DMS53 (cell line): ENCODE measurements at regions not wholly inside any gene's neighbourhood (a gene's known extent, or its start where the extent isn't known, plus 50 kb on each side); places are given as distances from the start of the nearest gene placed in this dataset.
A peak's percentile ranks its signal among the peaks of the same experiment; 100 is the strongest.

Experiments used
- DNase-seq: peaks from one replicate; lab custom pipeline; 2025; lab: John Stamatoyannopoulos, UW

DNA sequence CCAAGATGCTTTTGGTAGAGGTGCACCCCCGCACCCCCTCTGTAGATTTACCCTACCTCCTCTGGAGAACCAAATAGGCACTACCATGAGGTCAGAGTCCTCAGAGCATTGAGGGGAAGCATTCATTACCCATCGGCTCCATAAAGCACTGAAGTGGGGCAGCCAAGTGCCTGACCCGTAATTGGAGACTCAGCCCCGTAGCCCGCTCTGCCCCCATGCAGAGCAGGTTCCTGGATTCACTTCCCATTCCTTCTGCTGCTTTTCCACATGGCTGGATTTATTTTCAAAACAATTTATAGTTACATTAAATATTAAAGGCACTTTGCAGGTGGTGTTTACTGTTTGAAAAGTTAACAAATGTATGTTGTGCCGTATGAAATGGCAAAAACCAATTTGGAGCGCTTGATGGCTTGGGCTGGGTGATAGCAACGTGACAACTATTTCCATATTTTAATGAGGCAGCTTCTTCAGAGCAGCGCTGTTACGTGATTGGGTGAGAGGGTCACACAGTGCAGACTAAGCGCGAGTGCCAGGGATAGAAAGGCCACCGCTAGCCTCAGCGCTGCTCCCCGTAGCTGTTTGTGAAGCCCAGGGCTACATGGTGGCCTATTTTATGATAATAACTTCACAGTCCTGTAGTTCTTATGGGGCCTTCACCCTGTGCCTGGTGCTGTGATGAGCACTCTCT lies 373.8 kb upstream of the PROK2 start:
- DNase-seq: no peak

DNA sequence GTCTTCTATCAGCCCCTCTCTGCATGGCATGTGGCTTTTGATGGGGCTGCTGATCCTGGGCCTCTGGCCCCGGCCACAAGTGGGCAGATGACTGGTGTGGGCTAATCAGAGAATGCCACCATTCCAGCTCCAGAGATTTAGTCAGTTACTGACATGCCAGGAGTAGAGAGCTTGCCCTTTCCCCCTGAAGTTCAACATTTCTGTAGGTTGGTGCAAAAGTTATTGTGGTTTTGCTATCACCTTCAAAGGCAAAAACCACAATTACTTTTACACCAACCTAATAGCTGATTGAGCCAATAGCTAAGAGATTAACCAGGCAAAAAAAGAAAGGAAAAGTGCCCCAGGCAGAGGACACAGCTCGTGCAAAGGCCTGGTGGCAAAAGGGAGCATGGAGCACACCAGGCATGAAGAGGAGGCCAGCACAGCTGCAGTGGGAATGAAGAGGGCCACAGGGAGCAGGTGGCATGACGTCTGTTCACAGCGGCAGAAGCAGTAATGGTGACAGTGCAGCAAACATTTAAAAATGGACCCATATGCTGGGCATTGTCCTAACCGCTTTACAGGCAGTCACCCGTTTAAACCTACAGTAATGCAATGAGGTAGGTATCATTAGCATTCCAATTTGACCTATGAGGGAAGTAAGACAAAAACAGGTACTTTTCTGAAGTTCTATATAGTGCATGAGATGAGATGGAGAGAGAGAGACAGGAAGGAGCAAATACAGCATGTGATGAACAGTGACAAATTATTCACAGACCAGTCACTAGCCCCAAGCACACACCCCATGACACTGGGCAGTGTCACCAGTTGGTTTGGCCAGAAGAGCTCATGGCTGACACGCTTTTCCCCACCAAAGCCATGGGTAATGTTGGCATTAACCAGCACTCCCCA lies 373.0 kb upstream of the PROK2 start:
- DNase-seq: no peak

DNA sequence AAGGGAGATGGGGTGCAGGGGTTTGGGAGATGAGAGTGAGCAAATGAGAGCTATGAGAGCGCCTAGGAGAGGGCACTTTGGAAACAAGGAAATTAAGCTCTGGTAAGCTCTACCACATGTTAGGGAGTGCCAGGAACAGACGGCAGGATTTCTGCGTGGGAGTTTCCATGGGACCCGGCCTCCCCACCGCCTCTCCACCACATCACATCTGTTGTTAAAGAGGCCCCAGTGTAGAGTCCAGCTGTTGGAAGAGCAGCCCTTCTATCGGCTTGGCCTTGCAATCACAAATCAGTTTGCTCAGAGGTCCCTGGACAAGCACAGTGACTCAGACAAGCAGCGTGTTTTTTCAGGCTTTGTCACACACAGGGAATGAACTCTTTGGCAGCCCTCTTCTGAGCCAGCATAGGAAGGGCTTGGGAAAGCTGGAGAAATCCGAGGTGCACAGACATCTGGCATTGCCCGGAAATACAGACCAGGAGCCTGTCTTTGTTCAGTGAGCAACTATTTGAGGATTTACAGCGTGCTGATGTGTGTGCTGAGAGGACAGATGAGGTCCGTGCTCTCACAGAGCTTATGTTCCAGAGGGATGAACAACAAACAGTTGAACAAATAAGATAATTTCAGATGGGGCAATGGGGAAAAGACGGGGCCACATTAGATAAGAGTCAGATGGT lies 370.6 kb upstream of the PROK2 start:
- DNase-seq: peak; percentile 43

DNA sequence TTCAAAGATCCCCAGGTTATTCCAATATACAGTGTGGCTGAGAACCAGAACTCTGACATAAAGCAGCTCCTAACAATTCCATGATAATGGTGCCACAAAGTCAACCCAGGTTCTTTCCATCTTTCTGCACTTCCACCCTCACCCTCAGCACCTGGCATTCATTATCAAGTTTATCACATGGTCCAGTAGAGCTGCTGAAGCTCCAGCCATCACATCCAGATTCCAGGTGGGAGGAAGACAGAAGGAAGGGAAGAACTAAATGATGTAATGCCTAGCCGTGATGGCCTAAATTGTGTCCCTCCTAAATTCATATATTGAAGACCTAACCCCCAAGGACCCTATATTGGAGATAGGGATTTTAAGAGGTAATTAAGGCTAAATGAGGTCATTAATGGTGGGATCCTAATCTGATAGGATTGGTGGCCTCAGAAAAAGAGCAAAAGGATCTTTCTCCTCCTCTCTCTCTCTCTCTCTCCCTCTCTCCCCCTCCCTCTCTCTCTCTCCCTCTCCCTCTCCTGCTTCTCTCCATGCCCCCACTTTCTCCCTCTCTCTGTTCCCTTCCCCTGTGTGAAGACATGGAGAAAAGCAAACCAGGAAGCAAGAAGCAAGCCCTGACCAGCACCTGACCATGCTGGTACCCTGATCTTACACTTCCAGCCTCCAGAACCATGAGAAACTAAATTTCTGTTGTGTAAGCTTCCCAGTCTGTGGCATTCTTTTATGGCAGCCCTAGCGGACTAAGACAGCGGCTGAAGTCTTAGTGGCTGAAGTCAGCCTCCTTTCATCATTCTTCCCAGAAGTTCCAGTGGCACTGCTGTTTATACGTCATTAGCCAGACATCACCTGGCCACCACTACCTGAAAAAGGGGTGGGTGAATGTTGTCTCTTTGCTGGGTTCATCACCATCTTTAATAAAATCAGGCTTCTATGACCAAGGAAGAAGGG lies 369.7 kb upstream of the PROK2 start:
- DNase-seq: no peak

DNA sequence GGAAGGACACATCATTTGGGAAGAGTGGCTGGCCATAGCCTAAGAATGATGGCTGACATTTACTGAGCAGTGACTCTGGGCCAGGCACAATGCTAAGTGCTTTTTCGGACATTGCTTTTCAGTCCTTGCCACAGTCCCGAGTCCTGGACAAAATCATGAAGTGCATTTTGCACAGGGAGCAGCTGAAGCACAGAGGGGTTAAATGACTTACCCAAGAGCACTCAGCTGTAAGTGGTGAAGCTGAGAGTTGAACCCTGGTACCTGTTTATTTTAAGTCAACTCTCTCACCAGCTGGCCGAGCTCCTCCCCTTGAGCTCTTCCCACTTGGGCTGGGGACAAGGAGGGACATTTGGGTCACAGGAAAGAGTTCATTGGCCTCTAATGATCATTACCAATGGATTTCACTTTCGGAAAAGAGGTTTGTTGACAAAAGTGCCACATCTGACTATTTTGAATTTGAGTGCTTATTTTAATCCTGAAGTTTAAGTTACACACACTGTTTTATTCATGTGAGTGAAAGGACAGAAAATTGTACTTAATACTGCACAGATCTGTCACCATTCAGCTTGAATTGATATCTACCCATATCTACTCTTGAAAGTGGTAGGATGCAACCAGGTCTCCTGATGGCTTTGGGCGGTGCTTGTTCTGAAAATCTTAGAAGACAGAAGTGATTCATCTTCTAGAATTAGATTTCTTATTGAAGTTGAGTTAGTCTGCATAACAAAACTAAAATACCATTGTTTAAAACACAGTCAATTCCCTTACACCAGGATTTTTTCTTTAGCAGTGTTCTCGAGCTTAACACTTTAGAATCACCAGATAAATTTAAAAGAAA lies 368.7 kb upstream of the PROK2 start:
- DNase-seq: no peak

DNA sequence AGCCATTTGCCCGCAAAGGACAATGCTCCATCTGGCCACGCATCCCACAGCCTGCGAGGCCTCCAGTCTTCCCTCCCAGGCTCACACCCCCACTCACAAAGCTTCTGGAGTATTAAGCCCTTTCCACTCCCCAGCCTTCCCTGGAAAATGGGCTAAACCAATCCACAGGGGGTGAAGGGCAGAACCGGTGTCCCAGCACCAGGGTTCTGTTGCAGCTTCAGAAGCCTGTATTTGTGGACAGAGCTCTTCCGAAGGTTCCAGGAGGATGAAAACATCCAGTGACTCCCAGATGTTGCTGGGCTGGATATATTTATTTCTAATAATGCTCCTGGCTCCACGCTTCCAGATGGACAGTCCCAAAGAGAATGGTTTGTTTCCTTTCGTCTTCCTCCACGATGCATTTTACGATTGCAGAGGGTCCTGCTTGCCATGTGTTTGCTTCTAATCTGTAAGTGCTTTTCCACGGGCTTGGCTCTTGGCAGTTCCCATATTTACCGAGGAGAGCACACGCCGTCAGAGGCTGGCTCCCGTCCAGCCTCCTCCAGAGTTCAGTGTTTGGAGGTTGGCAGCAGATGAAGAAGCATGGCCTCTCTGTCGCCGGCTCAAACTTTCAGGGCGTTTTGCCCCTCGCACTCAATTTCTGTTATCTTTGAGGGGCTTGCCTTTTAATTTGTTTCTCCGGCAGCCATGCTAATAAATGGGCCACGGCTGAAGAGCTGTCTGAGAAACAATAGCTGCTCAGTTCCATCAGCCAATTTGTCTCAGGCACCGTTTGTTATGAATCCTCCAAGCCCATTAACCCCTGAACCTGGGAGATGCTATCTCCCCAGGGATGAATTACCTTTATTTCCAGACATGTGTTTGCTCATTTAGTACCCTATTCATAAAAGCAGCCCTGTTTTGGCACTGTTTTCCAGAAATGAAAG lies 367.9 kb upstream of the PROK2 start:
- DNase-seq: peak; percentile 48

DNA sequence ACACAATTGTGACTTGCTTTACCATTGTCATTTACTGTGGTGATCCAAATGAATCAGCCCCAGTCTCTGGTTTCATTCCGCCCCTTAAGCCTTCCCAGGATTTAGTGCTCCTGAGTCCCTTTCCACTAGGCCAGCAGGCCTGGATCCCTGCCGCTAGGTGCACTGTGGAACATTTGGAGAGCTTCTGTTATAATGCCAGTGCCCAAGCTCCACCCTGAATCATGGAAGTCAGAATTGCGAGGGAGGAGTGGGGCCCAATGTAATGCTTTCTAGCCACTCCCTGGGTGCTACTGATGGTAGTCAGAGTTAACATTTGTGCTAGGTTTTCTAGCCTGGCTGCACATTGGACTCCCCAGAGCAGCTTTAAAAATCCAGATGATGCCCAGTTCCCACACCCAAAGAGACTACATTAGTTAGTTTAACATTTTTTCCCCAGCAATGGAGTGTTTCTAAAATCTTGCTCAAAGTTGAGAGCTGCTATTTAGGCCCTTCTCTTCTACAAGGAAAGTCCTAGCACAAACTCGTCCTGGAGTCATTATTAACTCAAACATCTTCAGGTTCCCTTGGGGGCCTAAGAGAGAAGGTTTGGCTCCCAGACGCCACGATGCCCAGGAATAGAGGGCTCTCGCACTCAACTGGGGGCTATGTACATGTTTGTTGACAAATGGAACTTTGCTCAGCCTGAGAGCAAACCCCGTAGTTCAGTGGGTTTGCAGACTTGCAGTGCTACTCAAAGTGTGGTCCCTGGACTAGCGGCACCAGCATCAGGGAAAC lies 366.7 kb upstream of the PROK2 start:
- DNase-seq: no peak

DNA sequence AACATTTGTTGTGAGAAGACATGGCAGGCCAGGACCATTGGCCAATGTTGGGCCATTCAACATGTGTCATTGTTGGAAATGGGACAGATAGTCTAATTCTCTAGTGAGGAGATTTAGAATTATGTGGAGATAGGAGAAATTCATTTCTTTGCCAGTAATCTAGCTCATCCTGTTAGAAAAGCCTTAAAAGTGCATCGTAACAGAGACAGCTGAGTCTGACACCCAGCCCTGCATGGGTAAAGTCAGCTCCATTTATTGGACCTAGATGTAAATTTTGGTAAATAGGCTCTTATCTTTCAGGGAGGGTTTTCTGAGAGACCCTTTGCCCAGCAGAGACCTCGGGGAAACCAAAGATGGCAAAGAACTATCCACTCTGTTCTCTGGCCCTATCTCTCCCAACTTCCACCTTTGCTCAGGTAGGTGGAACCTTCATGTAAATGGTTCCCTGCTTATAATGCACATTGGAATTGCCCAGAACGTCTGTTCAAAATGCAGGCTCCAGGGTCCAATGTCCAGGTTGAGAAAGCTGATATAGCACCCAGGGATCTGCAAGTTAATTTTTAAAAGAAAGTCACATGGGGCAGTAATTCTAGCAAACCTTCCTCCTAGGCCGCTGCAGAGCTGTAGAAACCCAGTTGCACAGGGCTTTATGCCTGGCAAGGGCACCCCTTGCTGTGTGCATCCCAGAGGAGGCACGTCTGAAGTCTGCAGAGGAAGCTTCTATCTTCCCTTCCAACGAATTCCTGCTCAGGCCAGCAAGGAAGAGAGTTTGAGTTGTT lies 365.9 kb upstream of the PROK2 start:
- DNase-seq: peak; percentile 27

DNA sequence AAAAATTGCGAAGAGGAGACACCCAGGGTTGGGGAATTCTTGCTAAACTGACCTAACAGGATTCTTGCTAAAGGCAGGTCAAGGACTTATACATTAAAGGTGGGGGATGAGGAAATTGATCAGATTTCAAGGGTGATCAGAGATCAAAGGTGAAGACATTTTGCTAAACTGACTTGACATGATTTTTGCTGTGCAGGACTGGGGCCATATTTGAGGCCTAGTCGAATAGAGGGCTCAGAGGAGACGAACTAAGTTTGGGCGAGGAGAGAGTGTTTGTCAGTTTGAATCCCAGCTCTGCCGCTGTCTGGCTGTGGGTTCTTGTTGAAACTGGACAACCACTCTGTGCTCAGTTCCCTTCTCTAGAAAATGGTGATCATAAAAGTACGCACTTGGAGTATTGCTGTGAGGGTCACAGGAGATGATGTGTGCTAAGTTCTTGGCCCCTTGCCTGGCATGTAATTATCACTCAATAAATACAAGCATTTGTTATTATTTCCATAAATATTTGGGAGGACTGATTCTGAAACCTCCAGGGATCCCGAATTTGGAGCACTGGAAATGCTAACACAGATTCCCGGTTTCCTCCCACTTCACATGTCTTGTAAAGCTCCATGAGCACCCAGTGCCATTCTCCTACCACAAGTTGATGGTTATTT lies 364.8 kb upstream of the PROK2 start:
- no peak for DNase-seq

DNA sequence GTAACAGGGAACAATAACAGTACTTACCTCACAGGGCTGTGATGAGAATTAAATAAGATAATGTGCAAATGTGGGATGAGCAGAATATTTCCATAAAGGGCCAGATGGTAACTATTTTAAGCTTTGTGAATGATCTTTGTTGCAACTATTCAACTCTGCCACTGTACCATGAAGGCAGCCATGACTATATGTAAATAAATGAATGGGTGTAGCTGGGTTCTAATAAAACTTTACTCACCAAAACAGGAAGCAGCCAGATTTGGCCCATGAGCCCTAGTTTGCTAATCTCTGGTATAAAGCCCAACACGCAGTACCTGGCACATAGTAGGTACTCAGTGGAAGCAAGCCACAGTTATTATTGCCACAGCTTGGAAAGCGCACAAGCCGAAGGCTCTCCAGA lies 362.7 kb upstream of the PROK2 start:
- DNase-seq: no peak

DNA sequence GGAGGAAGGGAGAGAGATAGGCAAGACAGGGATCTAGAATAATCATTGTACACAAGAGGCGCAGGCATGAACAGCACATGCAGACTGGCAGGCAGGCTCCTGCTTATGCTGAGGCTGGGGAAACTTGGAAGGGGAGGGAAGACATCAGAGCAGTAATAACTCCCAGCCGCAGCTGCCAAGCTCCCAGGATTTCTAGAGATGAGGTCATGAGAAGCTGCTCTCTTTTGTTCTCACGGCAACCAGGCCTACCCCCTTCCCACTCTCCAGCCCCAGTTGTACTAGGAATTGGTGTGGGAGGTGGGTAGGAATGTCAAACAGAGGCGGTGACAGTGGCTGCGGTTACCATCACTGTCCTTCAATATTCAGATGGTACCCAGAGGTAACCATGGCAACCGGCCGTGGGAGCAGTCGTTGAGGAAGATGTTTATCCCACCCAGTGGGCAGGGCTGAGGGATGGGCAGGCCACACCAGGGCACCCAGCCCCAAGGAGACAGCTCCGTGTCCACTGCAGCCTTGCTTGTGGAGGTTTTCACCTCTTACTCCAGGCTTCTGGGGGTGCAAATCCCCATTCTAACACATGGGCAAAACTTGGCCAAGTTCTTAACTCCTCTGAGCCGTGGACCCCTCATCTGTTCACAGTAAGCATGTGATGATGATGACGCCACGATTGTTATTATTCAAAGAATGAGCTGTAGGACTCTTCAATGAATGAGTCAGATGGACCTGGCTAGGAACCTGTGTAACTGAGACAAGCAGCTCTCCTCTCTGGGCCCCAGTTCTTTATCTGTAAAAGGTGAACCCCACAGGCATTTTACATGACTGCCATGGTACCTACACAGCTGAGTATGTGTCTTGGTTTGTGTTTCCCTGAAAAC lies 360.8 kb upstream of the PROK2 start:
- no peak for DNase-seq

DNA sequence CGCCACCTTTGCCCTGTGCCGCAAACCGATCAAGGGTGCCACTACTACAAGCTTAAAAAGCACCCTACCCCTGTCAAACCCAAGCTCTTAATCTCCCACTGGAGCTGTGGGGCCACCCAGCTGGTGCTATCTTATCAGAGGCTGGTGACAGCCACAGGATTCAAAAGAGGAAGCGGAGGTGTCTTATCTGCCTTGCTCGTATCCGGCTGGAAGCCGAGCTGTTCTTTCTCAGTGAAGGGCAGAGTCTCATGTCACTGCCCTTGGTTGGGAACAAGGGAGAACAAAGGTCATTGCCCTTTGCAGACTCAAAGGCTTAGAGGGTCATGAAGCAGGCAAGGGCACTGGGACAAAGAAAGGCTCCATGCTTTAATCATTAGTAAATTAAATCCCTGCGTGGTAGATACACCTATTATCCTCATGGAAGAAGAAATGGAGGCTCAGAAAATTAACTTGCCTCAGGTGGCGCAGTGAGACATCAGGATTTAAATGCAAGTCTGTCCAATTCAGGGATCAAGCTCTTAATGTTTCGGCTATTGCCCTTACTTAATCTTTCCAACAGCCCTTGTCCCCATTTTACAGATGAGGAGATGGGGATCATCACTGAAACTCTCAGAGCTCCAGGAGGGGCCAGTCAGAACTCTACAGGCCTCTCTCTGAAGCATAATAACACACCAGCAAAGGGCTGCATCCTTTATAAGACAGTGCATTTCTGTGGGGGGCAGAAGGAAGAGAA lies 360.0 kb upstream of the PROK2 start:
- DNase-seq: no peak

DNA sequence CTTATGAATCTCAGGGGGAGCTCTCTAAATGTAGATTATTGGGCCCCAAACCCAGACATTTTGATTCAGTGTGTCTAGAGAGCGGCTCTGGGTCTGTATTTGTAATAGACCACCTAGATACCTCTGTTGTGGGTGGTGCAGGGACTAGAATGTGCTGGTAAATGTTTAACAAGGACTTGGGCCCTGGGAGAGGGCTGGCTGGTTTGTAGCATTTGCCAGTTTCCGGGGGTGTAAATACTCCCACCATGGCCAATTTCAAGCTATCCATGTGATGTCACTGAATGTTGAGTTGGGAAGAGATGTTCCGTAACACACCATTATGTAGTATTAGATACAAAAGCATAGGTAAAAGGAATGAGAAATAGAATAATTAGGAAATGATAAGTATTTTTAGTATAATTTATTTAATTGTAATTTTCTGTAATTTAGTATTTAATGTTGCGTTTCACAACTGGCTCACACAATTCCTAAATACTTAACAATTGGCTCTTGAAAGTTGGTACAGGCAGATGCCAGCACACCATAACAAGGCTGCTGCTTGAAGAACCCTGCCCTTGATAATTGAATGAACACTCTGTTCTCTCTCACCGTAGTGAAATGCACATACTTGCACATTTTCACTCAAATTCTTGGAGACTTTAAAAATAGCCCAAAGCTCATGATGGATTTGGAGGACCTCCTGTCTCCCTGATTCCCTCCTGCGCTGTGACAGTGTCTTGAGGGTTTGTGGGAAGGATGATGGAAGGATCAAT lies 359.2 kb upstream of the PROK2 start:
- no peak for DNase-seq

DNA sequence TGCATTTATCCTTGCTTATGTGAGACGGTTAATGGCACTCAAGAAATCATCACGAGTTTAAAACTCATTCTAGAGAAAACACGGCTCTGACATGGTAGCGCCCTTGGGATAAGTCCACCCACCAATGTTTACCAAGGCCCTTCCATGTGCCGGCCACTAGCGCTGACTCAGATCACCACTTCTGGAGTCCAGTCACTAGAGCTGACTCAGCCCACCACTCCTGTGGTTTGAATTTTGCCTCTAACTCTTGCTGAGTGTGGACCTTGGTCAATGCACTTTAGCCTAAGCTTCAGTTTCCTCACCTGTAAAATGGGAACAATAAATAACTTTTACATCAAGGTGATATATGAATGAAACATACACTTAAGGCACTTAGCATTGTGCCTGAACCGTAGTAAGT lies 358.4 kb upstream of the PROK2 start:
- no peak for DNase-seq

DNA sequence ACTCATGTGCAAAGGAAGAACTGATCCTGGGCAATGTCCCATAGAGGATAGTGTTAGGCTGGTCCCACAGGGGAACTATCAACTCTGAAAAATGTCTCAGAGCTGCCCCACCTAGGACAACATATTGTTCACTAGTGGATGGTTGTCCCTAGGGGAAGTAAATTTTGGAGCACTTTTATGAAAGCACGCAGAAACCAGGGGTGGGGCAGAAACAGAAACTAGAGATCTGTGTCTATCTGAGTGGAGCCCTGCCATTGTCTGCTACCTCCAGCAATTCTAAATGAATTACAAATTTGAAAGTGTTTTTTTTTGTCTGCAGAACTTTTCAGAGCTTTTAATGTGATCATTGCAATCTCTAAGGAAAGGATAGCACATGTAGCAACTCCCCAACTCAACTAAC lies 357.1 kb upstream of the PROK2 start:
- DNase-seq: no peak
